Fibroblast of lung (primary cell): ENCODE measurements at regions not wholly inside any gene's neighbourhood (a gene's known extent, or its start where the extent isn't known, plus 50 kb on each side); places are given as distances from the start of the nearest gene placed in this dataset.

Source experiments
- CTCF ChIP-seq, 2 donors: IDR thresholded peaks in 1 of 2; conservative IDR thresholded peaks in 1 of 2; 1 replicate in 1 of 2; 2 replicates in 1 of 2; pipeline ENCODE4 v1.5.1; 2011 to 2012; ENCODE audit warnings: low read length in 2 of 2, control low read depth in 1 of 2, inconsistent platforms in 1 of 2, low read depth in 1 of 2, mild to moderate bottlenecking in 1 of 2
- EZH2 ChIP-seq: IDR thresholded peaks from 2 replicates; pipeline ENCODE4 v1.5.1; 2012; ENCODE audit warnings: low read length, control low read depth, mild to moderate bottlenecking; ENCODE audit errors: missing control alignments

- TF ChIP-seq CTCF (conservative IDR thresholded peaks at IDR 0.05 in 1 of 2, IDR thresholded peaks at IDR 0.05 in 1 of 2; ENCODE audit: low read depth in 1 of 2, low read length in 2 of 2) (no peak), EZH2 (no peak)
Measured at GRCh38 chr3:191761906-191762305, 300.9 kb downstream of the PYDC2 start.
